ENCODE measurements at regions not wholly inside any gene's neighbourhood (a gene's known extent, or its start where the extent isn't known, plus 50 kb on each side); places are given as distances from the start of the nearest gene placed in this dataset.

DNA sequence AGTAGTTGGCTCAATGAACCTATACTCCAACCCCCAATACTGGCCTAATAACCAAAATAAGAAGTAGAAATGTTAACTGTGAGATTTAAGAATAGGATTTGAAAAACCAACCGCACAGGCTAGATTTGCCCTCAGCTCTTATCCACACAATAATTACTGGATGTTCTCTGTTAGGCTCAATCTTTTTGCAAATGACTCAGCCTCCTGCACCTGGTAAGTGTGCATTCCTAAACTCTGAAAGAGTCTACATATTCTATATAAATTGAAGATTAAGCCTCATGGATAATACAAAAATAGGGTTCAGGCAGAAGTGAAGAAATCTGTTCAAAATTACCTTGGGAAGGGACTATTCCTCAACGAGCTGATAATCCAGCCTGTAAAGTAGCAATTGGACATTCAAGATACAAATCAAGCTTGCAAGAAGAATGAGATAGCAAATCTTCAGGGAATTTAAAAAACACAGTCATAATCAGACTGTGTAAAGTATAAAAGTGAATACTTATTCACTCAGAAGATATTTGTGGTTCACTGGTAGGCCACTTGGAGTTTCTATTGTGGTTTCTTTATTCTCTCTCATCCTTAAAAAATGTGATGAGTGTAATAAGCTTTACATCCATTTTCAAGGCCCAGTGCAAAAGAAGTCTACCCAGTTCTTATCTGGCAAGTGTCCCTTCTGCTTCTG is 931.9 kb upstream of the SOX9 start:
- TF ChIP-seq EZH2 (IDR thresholded peaks at IDR 0.05) (no peak), POLR2AphosphoS5 (IDR thresholded peaks at IDR 0.05; ENCODE audit: borderline replicate concordance, low read depth, low read length) (no peak)
